ENCODE measurements at regions not wholly inside any gene's neighbourhood (a gene's known extent, or its start where the extent isn't known, plus 50 kb on each side); places are given as distances from the start of the nearest gene placed in this dataset.

DNA sequence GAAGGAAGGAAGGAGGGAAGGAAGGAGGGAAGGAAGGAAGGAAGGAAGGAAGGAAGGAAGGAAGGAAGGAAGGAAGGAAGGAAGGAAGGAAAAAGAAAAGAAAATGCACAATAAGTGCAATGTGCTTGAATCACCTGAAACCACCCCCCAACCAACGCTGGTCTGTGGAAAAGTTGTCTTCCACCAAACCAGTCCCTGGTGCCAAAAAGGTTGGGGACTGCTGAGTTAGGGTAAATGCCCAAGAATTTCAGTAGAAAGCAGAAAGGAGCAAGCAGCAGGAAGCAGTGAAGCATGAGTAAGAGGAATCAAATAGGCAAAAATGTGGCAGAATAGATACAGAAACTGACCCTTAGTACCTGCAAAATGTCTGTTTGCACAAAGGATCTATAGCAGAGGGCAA, 137.2 kb downstream of the JCAD start:
- no peaks in the 10 kb centered on the region for H3K4me1 ChIP-seq (ENCODE audit: low read depth, poor library complexity, severe bottlenecking)
- no peaks in the 10 kb centered on the region for H3K27me3 ChIP-seq (ENCODE audit: insufficient read depth, low read depth)
- no peaks in the 10 kb centered on the region for H3K79me2 ChIP-seq (ENCODE audit: insufficient read depth, low read depth)
- no peak overlapping the region for H3K4me3 ChIP-seq (IDR thresholded peaks at IDR 0.05; ENCODE audit: insufficient read depth, low read depth, low read length)
- H2AFZ ChIP-seq (ENCODE audit: low read depth), result no peak overlapping the region
- H3K36me3 ChIP-seq (ENCODE audit: insufficient read depth), result no peaks in the 10 kb centered on the region
- H3K9ac ChIP-seq, result no peak overlapping the region
- no peaks in the 10 kb centered on the region for H4K20me1 ChIP-seq (ENCODE audit: insufficient read depth)
- TF ChIP-seq, protein P1, sequence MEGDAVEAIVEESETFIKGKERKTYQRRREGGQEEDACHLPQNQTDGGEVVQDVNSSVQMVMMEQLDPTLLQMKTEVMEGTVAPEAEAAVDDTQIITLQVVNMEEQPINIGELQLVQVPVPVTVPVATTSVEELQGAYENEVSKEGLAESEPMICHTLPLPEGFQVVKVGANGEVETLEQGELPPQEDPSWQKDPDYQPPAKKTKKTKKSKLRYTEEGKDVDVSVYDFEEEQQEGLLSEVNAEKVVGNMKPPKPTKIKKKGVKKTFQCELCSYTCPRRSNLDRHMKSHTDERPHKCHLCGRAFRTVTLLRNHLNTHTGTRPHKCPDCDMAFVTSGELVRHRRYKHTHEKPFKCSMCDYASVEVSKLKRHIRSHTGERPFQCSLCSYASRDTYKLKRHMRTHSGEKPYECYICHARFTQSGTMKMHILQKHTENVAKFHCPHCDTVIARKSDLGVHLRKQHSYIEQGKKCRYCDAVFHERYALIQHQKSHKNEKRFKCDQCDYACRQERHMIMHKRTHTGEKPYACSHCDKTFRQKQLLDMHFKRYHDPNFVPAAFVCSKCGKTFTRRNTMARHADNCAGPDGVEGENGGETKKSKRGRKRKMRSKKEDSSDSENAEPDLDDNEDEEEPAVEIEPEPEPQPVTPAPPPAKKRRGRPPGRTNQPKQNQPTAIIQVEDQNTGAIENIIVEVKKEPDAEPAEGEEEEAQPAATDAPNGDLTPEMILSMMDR (conservative IDR thresholded peaks at IDR 0.05; ENCODE audit: low read depth, low read length), result no peak
- H3K27ac ChIP-seq, result no peak overlapping the region
- H3K4me2 ChIP-seq, result no peak overlapping the region

DNA sequence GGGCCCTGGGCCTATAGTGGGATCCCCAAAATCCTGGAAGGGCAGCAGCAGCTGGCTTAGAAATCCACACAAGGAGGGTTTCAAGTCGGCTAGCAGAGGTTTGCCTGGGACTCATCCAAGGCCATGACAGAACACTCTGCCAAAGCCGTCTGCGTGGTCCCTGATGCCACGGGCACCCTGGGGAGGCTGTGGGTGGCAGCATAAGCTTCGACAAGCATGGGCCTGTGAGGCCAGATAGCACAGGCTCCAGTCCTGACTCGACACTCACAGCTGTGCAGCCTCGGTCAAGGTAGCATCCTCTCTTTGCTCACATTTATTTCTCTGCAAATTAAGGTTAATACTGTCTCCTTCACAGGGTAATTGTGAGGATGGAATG, 138.3 kb downstream of the JCAD start:
- Histone ChIP-seq H3K4me2 (no peak overlapping the region), H3K27me3 (ENCODE audit: insufficient read depth, low read depth) (no peaks in the 10 kb centered on the region)
- TF ChIP-seq, protein P1 (conservative IDR thresholded peaks at IDR 0.05; ENCODE audit: low read depth, low read length), result no peak

DNA sequence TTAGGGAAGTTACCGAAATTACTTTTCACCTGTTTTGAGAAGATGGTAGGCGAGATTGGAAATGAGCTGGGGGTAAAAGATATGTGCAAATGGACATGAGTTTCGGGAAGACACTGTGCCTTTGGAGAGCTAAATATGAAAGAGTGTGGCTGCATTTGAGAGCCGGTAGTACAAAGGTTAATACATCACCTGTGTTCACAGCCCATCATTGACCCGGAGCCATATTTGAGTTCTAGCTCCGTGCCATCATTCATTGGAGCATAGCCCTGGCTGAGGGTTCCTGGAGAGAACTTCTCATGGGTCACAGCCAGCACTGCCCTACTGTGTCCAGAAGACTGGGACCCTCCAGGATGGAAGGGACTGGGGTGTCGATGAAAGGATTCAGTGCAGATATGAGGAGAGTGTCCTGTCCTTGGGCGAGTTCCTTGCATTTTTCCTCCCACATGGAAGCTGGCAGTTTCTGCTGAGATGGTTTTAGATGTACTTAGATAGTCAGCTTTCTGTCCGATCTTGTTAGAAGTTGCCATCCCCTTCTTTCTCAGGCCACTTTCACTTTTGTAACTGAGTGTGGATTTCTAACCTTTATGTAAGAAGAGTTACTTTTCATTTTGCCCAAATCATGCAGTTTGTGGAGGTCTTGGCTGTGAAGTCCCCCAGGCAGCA, 138.8 kb downstream of the JCAD start:
- no peaks in the 10 kb centered on the region for H3K27me3 ChIP-seq (ENCODE audit: insufficient read depth, low read depth)
- no peaks in the 10 kb centered on the region for H4K20me1 ChIP-seq (ENCODE audit: insufficient read depth)
- H3K79me2 ChIP-seq (ENCODE audit: insufficient read depth, low read depth), result no peaks in the 10 kb centered on the region
- TF ChIP-seq, protein P1 (conservative IDR thresholded peaks at IDR 0.05; ENCODE audit: low read depth, low read length), result no peak
- H3K9ac ChIP-seq, result no peak overlapping the region
- no peak overlapping the region for H3K4me3 ChIP-seq (IDR thresholded peaks at IDR 0.05; ENCODE audit: insufficient read depth, low read depth, low read length)
- no peak overlapping the region for H3K4me2 ChIP-seq
- H3K4me1 ChIP-seq (ENCODE audit: low read depth, poor library complexity, severe bottlenecking), result no peaks in the 10 kb centered on the region
- H3K36me3 ChIP-seq (ENCODE audit: insufficient read depth), result no peaks in the 10 kb centered on the region
- H3K27ac ChIP-seq, result no peak overlapping the region
- no peak overlapping the region for H2AFZ ChIP-seq (ENCODE audit: low read depth)

More for the DNA sequence above, 138.3 kb downstream of the JCAD start:
- no peaks in the 10 kb centered on the region for H3K79me2 ChIP-seq (ENCODE audit: insufficient read depth, low read depth)
- H3K36me3 ChIP-seq (ENCODE audit: insufficient read depth), result no peaks in the 10 kb centered on the region
- no peak overlapping the region for H3K27ac ChIP-seq
- H3K4me3 ChIP-seq (IDR thresholded peaks at IDR 0.05; ENCODE audit: insufficient read depth, low read depth, low read length), result no peak overlapping the region
- H3K4me1 ChIP-seq (ENCODE audit: low read depth, poor library complexity, severe bottlenecking), result no peaks in the 10 kb centered on the region
- H2AFZ ChIP-seq (ENCODE audit: low read depth), result no peak overlapping the region
- no peaks in the 10 kb centered on the region for H4K20me1 ChIP-seq (ENCODE audit: insufficient read depth)
- no peak overlapping the region for H3K9ac ChIP-seq

DNA sequence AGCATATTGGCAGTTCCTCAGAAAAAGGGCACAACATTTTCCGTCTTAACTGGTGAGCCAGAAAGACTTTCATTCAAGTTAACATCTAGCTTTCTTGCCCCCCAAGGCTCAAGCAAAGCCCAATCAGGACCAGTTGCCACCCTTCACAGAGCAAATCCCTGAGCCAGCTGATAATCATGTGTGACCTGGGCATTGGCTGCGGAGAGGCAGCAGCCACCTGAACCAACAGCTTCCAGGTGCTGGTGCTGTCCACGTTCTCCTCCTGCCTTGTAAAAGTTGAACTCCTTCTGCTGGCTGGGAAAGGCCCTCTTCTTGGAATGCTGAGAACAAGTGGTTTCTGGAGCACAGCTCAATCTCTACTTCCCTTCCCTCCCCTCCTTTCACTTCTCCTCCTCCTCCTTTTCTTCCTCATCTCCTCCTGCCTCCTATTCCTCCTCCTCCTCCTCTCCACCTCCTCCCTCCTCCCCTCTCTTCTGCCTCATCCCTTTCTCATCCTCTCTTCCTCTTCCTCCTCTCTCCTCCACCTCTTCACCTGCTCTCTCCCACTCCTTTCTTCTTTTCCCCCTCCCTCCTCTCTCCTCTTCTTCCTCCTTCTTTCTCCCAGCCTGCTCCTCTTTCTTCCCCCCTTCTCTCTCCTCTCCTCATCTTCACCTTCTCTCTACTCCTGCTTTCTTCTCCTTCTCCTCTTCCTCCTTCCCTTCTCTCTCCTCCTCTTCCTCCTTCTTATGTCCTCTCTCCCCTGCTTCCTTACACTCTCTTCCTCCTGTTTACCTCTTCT, 140.6 kb downstream of the JCAD start:
- no peak overlapping the region for H3K4me3 ChIP-seq (IDR thresholded peaks at IDR 0.05; ENCODE audit: insufficient read depth, low read depth, low read length)
- H4K20me1 ChIP-seq (ENCODE audit: insufficient read depth), result no peaks in the 10 kb centered on the region
- H3K9ac ChIP-seq, result no peak overlapping the region
- no peak overlapping the region for H3K27ac ChIP-seq
- no peak overlapping the region for H2AFZ ChIP-seq (ENCODE audit: low read depth)
- H3K27me3 ChIP-seq (ENCODE audit: insufficient read depth, low read depth), result no peaks in the 10 kb centered on the region
- TF ChIP-seq, protein P1 (conservative IDR thresholded peaks at IDR 0.05; ENCODE audit: low read depth, low read length), result no peak
- H3K4me2 ChIP-seq, result no peak overlapping the region
- H3K4me1 ChIP-seq (ENCODE audit: low read depth, poor library complexity, severe bottlenecking), result no peaks in the 10 kb centered on the region
- H3K79me2 ChIP-seq (ENCODE audit: insufficient read depth, low read depth), result no peaks in the 10 kb centered on the region
- H3K36me3 ChIP-seq (ENCODE audit: insufficient read depth), result no peaks in the 10 kb centered on the region

Data from KMS-11 (cell line).